GM18867 (cell line): ENCODE measurements at regions not wholly inside any gene's neighbourhood (a gene's known extent, or its start where the extent isn't known, plus 50 kb on each side); places are given as distances from the start of the nearest gene placed in this dataset.

Source experiments
- ATAC-seq: cut with Tn5 transposase; IDR thresholded peaks from one replicate; pipeline ENCODE4 v1.9.1; 2021; ENCODE audit warnings: mild to moderate bottlenecking, moderate library complexity; ENCODE audit not compliant: unreplicated experiment

DNA sequence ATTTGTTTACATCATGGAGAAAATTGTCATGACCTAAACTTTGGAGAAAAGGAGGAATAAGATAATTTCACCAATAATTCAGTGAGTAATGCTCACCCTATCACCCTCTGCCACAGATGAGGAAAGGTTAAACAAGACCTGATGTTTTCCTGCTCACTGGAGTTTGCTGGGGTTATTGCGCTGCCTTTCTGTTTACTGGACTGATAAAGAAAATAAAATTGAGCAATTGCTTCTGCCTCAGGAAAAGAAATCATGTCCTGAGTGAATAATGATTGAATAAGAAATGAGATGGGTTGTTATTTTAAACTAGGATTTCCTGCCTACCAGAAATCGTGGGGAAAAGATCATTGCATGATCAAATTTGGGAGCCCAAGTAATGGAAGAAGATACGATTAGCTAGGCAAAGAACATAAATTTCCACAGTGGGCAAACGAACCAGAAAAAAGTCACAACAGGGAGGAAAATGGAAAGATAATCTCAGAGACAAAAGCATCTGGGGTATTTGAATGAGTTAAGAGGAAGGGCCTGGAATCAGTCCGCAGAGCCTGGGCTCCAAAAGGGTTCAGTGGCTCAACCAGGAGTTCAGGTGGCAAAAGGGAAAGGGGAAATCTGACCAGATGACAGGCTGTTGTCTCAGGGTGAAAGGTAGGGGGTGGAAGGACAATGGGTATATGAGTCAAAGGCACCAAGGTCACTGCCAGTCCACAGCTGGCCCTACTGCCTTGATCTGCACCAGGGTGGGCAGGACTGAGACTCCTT, 146.8 kb downstream of the FAM43A start:
- no peak for ATAC-seq

DNA sequence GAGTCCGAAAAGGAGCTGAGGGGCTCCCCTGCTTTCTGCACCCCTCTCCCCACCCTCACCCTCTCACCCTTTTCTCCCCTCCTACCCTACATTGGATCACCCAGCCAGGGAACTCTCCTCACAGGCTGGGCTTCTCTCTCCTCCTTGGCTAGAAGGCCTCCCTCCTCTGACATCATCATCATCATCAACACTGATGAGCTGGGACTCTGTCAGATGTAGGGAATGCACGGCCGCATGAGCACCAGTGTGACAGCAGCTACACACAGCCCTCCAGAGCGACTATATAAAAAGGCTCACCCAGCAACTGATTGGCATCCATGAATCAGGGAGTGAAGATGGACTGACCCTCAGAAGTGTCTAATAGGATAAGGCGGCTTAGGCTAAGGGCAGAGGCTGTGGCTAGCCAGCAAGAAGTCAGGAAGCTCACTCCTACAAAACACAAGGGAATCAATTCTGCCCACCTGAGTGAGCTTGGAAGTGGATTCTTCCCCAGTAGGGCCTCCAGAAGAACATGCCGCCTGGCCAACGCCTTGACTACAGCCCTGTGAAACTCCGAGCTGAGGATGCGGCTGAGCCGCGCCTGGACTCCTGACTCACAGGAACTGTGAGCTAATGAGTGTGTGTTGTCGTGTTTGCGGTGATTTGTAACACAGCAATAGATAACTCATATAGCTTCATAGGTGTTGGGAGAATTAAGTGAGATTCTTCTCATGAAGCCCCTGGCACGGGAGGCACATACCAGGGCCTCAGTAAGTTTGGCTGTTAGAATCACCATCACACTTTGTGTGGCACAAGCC, 147.6 kb downstream of the FAM43A start:
- ATAC-seq, result no peak

DNA sequence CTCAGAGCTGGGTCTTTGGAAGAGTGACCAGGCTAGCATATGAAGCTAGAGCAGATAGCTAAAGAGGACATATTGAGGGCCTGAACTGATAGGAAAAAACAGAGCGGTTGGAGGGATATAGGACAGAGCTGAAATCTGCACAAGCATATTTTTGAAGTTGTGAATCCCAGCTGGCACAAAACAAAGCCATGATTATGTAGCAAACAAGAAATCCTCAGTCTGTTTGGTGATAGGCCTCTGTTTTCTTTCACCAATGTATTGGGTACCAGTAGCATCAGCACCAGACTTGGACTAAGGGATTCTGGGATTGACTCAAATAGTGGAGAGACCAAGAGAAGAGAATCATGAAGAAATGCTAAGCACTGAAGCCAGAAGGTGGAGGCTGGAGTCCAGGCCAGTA, 151.0 kb downstream of the FAM43A start:
- no peak for ATAC-seq

DNA sequence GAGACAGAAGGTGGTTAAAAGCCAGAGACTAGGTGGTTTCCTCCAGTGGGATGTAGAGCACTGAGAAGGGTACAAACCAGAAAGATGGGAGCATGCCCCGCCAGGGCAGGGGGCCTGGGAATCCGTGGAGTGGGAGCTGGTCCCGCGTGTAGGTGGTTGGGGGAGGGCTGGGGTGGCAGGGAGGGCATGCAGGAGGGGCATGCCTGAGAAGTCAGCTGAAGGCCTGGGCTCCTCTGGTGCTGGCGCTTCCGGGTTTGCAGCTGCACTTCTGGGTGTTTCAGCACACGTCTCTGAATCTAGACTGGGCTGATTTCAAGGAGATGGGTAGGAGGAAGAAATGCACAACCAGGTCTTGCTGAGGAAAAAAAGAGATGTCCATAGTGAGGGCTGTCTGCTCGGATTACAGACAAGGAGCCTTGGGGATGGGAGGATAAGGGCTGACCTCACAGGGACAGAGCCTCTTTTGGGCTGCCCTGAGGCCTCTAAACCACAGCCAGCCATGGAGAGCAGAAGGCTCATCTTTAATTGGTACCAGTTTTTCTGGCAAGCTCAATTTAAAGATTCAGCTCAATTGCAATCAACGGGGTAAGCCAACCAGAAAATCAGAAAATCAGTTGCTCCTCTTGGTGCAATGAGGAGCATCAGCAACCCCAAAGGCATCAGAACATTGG, 151.9 kb downstream of the FAM43A start:
- ATAC-seq, result no peak

DNA sequence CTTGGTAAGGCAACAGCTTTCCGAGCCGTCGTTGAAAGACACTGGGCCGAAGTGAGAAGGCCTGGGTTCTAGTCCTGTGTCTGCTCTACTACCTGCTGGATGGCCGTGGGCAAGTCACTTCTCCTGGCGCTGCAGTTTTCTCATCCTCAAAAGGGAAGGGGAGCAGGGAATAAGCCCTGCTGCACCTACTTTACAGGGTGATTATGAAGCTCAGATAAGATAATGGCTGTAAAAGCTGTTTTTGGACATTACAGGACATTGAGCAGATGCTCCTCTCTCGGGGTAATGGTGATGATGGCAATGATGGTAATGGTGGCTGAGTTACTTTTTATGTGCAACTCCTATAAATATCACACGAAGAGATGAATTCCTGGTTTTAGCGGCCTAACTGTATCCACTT, 152.6 kb downstream of the FAM43A start:
- no peak for ATAC-seq

DNA sequence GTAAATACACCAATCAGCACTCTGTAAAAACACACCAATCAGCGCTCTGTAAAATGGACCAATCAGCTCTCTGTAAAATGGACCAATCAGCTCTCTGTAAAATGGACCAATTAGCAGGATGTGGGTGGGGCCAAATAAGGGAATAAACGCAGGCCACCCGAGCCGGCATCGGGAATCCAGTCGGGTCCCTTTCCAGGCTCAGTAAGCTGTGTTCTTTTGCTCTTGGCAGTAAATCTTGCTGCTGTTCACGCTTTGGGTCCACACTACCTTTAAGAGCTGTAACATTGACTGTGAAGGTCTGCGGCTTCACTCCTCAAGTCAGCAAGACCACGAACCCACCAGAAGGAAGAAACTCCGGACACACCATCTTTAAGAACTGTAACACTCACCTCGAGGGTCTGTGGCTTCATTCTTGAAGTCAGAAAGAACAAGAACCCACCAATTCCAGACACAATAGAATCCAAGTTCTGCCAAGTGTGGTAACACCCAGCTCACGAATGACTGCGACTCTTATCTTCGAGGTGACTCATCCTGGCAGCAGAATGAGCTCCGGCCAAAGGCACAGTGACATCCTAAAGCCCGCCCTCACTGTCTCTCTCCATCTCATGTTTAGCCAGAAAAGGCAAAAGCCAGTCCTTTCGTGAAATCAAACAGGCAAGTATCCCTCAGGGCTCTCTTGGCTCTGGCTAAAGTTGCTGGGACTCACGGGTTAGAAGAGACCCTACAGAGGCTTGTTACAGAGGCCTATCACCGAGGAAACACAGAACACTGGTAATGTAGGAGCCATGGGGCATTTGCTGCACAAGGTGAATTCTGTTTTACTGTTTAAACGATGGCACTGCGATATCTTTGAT, 155.2 kb downstream of the FAM43A start:
- no peak for ATAC-seq

DNA sequence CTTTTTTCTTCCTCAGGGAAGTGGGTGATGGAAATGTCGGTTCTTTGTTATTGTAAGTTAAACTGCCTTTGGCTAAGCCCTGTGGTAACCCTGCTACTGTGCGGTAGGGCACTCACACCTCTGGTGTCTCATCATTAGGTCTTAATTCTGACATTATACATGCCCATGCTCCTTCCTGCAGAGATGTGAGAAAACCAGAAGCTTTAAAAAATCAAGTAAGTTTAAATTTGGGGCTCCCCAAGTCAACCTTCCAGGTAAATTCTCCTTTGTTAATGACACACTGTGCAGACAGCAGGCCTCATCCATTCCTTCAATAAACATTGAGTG, 155.8 kb downstream of the FAM43A start:
- no peak for ATAC-seq

DNA sequence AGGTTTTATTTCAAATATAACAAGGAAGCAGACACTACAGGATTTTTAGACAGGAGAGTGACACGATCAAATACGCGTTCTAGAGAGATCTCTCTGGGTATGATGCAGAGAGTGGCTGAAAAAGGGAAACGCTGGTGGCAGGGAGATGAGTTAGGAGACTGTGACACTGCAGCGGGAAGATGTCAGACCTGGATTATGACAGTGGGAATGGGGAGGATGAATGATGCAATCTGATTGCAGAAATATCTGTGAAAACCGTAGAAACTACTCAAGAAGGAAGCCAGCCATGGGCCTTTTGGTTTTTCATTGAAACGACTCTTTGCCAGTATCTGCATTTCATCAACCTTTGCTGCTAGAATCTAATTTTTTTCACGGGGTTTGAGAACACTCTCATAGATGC, 157.9 kb downstream of the FAM43A start:
- no peak for ATAC-seq

DNA sequence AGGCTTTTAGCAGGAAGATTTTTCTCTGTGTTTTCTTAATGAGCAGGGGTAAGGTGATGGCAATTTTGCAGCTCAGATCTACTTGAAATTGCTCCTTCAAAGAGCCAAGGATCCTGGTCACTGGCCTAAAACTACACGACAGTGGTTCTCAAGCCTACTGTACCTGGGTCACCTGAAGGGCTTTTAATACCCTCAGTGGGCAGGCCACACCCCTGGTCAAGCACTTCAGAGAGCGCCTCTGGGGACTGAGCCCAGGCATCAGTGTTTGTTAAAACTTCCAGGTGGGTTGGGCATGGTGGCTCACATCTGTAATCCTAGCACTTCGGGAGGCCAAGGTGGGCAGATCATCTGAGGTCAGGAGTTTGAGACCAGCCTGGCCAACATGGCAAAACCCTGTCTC, 158.4 kb downstream of the FAM43A start:
- no peak for ATAC-seq

DNA sequence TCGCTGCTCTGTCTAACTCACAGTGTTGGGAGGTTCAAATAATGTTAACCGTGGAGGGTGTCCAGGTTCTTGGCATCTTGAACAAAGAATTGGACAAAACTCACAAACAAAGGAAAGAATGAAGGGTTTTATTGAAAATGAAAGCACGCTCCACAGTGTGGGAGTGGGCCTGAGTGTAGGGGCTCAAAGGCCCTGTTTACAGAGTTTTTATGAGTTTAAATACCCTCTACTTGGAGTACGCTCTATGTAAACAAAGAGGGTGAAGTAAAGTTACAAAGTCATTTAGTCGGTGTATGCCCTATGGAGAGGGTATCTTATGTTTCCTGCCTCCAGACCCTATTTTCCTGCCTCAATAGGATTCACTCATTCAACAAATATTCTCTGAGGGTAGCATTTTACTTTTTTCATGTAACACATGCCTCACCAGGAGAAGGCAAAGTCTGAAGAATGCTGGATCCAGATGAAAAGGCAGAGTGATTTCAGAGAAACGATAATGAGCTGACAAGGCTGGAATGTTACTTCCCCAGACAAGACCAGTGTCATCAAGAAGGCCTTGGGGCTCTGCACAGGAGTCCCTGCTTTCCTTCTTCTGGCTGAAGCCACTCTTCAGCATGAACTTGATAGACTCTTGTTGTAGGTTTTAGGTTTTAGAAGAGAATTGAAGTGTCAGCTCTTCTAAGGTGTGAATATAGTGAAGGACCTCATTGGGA, 163.6 kb downstream of the FAM43A start:
- no peak for ATAC-seq

DNA sequence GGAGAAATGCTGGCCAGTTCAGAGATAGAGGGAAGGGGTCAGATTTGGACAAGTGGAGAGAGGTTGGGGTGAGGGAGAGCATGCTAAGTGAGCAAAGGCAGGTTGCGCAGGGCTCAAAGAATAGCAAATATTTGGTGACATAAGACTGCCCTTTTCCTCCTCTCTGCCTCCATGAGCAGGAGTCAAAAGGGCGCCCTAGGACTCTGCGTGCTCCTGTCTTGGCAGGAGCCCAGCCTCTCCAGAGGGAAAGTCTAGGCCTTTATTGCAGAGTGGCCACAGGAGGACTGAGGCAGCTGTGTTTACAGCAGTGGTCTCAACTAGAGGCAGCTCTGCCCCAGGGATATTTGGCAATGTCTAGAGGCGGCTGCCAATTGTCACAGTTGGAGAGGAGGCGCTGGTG, 165.6 kb downstream of the FAM43A start:
- ATAC-seq, result no peak

DNA sequence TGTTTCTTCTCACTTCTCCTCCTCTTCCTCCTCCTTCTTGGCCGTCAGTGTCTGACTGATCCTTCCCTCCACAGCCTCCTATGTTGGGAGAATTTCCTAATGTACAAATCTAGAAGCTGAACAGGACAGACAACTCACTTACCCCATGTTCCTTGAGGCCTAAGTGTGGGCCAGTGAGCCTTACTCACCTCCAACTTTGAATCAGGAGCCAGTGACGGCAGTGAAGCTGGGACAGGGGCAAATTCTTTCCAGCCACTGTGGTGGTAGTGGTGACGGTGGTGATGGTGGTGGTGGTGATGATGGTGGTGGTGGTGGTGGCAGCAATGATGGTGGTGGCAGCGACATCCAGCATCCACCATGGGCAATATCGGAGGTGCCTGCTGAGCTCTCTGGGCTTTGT, 166.3 kb downstream of the FAM43A start:
- no peak for ATAC-seq

DNA sequence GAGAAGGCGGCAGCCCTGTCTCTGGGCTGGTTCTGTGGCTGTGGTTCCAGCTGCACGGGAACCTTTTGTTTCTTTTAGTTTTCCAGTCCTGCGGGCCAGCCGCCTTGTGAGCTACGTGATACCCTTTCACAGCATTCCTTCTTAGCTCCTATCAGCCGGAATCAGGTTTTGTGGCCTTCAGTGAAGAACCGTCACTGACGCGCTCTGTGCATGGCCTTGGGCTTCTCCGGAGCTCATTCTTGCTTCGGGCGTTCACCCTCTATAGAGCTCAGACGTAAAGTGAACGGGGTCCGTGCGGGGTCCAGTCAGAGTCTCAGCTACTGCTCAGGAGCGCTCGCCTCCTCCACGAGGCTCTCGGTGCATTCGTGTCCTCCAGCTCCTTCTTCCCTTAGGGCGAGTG, 166.7 kb downstream of the FAM43A start:
- ATAC-seq, result no peak

DNA sequence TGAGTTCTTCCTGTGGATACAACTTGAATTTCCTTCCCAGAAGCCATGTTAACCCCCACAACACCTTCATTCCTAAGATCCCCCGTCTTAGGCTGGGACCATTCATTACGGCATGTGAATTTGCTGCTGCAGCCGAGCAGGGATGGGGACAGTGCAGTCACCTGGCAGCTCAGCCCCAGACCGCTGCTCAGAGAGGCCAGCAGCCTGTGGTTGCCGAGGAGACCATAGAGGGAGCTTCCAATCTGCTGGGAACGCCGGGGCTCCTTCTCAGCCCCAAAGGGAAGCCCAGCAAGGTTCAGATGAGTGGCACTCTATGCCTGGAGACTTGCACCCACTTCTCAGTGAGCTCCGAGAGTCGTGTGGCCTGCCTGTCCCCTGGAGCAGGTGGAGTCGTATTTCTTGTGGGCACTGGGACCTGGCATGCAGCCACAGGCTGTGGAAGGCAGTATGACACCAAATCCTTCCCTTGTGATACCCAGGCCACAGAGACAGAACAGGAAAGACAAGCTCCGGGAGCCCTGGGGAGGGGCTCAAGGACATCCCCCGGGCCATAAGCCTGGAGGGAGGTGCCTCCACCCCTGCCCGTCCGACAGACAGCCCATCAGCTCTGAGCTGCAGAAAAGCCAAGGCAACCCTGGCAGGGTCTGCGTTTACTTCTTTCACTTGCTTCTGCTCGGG, 167.3 kb downstream of the FAM43A start:
- ATAC-seq, result no peak

DNA sequence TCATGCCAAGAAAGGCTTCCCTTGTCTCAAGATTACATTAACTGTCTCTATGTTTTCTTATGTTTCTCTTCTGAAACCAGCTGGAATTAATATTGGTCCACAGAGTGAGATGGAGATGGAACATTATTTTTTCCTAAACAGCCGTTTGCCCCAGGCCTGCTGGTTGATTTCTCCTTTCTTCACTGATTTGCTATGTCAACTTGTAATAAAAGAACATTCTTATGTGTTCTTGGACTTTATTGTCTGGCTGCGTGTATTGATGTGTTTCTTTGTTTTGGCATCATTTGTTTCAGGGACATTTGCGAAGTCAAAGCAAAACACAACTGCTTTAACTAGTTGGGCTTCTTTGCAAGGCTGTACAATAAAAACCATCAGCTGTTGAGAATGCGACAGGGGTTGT, 168.5 kb downstream of the FAM43A start:
- no peak for ATAC-seq

DNA sequence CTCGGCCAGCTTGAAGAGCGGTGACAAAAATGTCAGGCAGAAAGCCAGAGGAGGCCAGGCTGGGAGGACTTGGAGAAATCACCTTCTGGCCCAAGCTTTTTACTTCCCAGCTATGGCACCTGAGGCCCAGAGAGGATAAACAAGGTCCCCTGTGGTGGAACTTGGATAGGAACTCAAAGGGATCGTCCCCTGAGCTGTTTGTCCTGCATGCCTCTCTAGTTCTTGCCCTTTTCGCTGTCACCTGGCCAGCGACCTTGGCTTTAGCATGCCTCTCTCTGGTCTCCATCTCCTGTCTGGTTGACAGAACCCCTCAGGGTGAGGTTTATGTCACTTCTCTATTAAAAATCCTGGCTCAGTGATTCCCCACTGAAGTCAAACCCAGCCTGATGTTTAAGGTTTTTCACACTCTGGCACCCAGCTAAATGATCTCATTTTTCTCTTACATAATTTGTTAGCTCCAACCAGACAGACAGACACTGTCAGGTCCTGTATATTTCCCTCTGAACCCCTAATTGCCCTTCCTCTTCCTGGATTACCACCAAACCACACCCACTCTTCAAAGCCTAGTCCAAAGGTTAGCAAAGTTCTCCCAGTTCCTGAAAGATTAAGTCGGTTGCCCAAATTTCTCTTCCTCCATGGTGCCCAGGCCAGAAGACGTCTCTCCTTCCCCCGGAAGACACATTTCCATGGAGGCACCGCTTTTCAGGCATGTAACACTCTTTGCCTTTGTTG, 169.1 kb downstream of the FAM43A start:
- no peak for ATAC-seq

DNA sequence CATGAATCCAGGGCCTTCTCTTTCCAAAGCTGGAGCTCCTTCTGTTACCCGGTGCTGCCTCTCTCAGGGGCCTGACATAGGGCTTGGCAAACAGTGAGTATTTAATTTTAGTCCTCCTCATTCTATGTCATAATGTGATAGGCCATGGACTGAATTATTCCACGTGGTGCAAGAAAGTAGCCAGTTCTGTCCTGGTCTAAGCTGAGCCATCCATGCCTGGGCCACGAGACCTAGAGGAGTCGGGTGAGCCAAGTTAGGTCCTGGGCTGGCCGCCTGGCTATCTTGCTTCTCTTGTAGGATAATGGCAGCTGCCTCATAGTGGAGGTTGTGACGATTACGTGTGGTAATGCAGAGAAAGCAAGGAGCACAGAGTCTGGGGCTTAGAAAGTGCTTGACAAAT, 170.6 kb downstream of the FAM43A start:
- no peak for ATAC-seq

DNA sequence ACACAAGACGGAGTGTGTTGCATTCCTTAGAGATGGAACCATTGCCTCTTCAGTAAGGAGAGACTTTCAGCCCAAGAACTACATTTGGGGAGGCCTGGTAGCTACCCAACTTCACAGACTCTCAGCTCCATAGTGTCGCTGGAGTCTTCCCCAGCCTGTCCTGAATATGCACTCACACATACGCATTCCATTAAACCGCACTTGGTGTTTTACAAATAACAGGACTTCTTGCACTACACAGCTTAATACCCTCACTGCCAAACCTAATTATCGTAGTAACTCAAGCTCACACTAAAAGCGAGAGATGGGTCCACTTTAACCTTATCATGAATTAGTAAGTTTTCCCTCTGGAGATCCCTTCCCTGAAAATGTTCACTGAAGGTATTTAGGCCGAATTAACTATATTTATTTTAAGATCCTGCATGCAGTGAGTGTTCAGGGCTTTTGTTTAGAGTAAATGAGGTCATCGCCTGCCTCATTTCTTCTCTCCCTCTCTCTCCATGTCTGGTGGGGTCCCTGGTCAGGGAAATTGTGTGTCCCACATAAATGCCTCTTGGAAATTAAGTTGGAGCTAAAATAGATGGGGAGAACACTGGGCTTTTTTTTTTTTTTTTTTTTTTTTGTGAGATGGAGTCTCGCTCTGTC, 171.9 kb downstream of the FAM43A start:
- ATAC-seq, result no peak

DNA sequence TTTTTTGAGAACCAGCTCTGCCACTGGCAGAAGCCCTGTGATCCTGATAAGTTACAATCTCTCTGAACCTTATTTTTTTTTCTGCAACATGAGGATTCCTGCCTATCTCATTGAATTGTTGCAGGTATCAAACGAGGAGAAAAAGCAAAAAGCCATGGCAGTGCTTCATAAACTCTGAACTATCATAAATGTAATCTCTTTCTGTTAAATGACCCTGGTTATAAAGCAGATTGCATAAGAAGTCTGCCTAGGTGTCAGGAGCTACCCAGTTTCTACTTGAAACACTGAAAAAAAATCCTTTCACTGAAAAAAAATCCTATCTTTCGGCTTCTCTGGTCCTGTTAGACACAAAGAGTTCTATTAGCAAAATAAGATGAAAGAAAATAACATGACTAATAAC, 172.7 kb downstream of the FAM43A start:
- no peak for ATAC-seq
